HG03039 (cell line): ENCODE measurements at regions not wholly inside any gene's neighbourhood (a gene's known extent, or its start where the extent isn't known, plus 50 kb on each side); places are given as distances from the start of the nearest gene placed in this dataset.

Source experiments
- ATAC-seq: cut with Tn5 transposase; IDR thresholded peaks from one replicate; pipeline ENCODE4 v1.9.1; 2021; ENCODE audit warnings: mild to moderate bottlenecking, moderate library complexity; ENCODE audit not compliant: unreplicated experiment

DNA sequence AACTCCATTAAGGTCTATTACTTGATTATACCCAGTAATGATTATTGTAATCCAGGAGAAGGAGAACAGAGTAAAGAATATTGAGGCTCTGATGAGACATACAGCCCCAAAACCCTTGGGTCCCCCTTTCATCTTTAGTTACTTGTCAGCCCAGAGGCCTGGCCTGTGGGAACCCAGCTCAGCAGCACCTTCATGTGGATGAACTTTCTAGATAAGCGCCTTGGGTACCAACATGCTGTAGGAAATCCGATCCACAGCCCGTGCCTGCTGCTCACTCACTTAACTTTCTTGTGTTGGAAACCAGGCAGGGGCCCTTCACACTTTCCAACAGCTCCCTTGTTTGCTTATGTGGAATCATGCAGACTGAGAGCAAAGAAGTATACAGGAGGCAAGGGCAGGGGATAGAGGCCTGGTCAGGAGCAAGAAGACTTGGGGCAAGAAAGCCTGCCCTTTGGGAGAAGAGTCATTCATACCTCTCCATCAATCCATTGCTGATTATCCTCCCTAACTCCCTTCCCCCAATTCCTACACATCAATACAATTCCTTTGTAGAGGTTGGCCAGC lies 64.0 kb upstream of the SOX9 start:
- ATAC-seq: no peak

DNA sequence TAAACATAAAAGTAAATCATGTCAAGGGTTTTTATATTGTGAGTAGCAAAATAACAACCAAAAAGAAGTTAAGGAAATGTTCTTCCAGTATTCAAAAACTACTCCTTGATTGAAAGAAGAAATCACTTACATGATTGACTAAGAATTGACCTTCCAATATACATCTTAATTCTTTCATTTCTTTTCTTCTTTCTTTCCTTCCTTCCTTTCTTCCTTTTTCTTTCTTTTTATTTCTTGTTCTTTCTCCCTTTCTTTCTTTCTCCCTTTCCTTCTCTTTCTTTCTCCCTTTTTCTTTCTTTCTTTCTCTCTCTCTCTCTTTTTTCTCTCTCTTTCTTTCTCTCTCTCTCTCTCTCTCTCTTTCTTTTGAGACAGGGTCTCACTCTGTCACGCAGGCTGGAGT lies 60.7 kb upstream of the SOX9 start:
- no peak for ATAC-seq

DNA sequence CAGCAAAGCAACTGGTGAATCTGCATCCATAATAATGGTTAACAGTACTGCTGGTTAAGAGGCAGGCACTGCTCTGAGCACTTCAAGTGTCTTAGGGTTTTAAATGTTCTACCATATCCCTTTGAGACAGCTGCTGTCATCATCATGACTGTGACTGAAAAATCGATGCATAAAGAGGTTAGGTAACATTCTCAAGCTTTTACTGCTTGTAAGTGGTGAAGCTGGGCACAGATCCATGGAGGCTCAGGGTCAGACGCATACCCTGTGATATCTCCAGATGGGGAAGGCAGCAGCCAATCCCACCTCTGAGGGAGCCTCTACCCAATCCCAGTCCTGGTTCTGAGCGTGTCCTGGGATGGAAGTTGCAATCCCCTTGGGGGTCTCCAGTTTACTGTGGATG lies 57.6 kb upstream of the SOX9 start:
- ATAC-seq: no peak

DNA sequence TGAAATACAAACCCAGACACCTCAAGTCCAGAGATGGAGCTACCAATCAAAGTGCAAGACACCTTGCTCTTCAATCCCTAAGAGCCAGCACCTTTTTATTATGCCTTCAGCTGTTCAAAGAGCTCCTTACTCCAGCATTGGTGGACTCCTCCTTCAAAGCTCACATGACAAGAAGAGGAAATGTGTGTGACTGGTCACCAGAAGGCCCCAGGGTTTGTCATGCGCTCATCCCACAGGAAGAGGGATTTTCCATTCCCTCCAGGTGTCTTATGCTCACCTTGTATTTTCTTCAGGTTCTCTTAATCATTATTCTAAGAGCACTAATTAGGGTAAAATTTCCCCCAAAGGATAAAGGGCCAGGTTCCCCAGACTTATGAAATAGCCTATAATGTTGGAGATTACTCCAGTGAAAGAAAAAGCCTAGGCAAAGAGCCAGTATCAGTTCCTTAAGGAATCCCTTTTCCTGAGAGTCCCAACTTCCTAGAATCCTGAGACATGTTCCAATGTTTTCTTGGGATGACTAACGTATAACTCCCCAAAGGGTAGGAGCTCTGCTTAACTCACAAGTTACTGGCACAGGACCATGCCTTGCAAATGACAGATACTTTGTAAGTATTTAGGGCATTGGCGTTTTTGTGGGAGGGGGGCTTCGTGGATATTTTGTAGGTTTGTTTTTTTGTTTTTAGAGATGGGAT lies 56.9 kb upstream of the SOX9 start:
- no peak for ATAC-seq

DNA sequence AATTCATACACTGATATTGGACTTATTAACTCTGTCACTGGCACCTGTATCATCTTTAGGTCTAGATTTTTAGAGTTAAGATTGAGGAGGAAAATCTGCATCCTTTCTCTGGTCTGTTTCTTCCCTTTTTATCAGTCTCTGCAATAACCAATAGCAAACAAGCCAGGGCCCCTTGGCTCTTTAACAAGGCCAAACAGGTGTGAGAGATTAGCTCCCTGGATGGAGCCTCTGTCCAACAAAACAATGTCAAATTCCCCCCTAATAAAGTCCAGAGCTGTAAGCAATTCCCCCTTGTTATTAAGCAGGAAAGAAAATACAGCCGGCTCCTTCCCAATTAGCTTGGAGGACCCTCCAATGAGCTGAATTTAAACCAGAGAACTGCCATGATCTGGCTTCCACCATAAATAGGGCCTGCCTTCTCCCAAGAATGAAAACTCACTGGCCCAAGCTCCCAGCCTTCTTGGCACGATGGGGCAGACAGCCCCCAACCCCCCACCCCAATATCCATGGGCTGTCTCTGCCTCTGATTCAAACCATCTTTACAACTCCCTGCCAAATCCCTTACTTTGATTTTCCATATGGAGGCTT lies 56.1 kb upstream of the SOX9 start:
- no peak for ATAC-seq

- ATAC-seq: no peak
Observed at GRCh38 chr17:72065556-72065955, 55.3 kb upstream of the SOX9 start.

- no peak for ATAC-seq
Observed at GRCh38 chr17:72068643-72069042, 52.2 kb upstream of the SOX9 start.

GRCh38 chr17:72069586-72070202 lies 51.1 kb upstream of the SOX9 start:
- no peak for ATAC-seq
